Left renal cortex interstitium (tissue), 4 donors: ENCODE measurements at regions not wholly inside any gene's neighbourhood (a gene's known extent, or its start where the extent isn't known, plus 50 kb on each side); places are given as distances from the start of the nearest gene placed in this dataset.

Experiments
- DNase-seq, 4 donors: peaks; one replicate each; pipeline ENCODE4 v3.0.0-alpha.2; 2013; ENCODE audit warnings: low read depth in 4 of 4, low spot score in 2 of 4, missing footprints in 1 of 4

GRCh38 chr3:146929696-146930095, 324.6 kb upstream of the PLSCR5 start:
- DNase-seq: no peak

GRCh38 chr3:146928421-146929059, 323.4 kb upstream of the PLSCR5 start:
- no peak for DNase-seq

- DNase-seq: no peak
Observed at GRCh38 chr3:146921693-146922092, 316.5 kb upstream of the PLSCR5 start.

GRCh38 chr3:146914409-146914808, 309.3 kb upstream of the PLSCR5 start:
- DNase-seq: no peak

- no peak for DNase-seq
Observed at GRCh38 chr3:146912241-146913015, 307.3 kb upstream of the PLSCR5 start.

- DNase-seq: no peak
Observed at GRCh38 chr3:146903927-146904326, 298.8 kb upstream of the PLSCR5 start.

GRCh38 chr3:146899171-146899570, 294.0 kb upstream of the PLSCR5 start:
- no peak for DNase-seq

- DNase-seq: no peak
Observed at GRCh38 chr3:146896711-146897110, 291.6 kb upstream of the PLSCR5 start.

GRCh38 chr3:146895026-146895749, 290.0 kb upstream of the PLSCR5 start:
- DNase-seq: no peak

- no peak for DNase-seq
Observed at GRCh38 chr3:146894406-146894805, 289.3 kb upstream of the PLSCR5 start.

- no peak for DNase-seq
Observed at GRCh38 chr3:146892041-146892440, 286.9 kb upstream of the PLSCR5 start.

- no peak for DNase-seq
Observed at GRCh38 chr3:146889626-146890025, 284.5 kb upstream of the PLSCR5 start.

- no peak for DNase-seq
Observed at GRCh38 chr3:146888176-146888575, 283.0 kb upstream of the PLSCR5 start.

GRCh38 chr3:146884721-146885120, 279.6 kb upstream of the PLSCR5 start:
- no peak for DNase-seq

- no peak for DNase-seq
Observed at GRCh38 chr3:146884296-146884695, 279.1 kb upstream of the PLSCR5 start.

GRCh38 chr3:146883288-146883687, 278.1 kb upstream of the PLSCR5 start:
- no peak for DNase-seq

- no peak for DNase-seq
Observed at GRCh38 chr3:146881966-146882760, 277.0 kb upstream of the PLSCR5 start.

- no peak for DNase-seq
Observed at GRCh38 chr3:146881356-146881755, 276.2 kb upstream of the PLSCR5 start.

GRCh38 chr3:146873748-146874147, 268.6 kb upstream of the PLSCR5 start:
- no peak for DNase-seq

- DNase-seq: no peak
Observed at GRCh38 chr3:146865175-146865755, 260.1 kb upstream of the PLSCR5 start.
